Endothelial cell of umbilical vein (primary cell): ENCODE measurements at regions not wholly inside any gene's neighbourhood (a gene's known extent, or its start where the extent isn't known, plus 50 kb on each side); places are given as distances from the start of the nearest gene placed in this dataset.

Source experiments
- POLR2A ChIP-seq: IDR thresholded peaks from 2 replicates; pipeline ENCODE4 v1.6.1; 2012; ENCODE audit warnings: low read depth, mild to moderate bottlenecking, control low read depth, low read length
- POLR2AphosphoS5 ChIP-seq: IDR thresholded peaks from 2 replicates; pipeline ENCODE4 v1.6.1; 2012; ENCODE audit warnings: low read depth, mild to moderate bottlenecking, control low read depth, low read length, moderate library complexity; ENCODE audit not compliant: insufficient read depth
- TF ChIP-seq, protein P1 (sequence below), 2 donors: IDR thresholded peaks; 1 replicate in 1 of 2; 2 replicates in 1 of 2; pipeline ENCODE4 v1.5.1; 2011; ENCODE audit warnings: low read length in 2 of 2, mild to moderate bottlenecking in 2 of 2, moderate library complexity in 2 of 2, control low read depth in 1 of 2, inconsistent platforms in 1 of 2, low read depth in 1 of 2; ENCODE audit not compliant: insufficient read depth in 1 of 2; ENCODE audit errors: extremely low read depth in 1 of 2

DNA sequence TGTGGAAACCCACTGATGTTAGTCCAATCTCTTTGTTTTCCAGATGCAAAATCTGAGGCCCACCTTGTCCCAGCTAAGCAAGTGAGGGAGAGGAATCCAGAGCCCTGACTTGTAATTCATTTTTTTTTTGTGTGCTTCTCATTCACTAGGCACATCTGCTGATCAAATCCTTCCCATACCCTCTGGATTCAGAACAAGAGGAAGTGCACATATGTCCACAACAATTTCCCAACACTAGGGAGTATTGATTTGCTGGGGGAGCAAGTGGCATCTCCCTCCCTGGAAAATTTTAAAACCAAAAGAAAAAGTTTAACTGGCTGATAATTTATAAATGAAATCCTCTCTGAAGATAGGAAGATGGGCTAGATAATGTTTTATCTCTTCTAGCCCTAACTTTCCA is 94.6 kb upstream of the RFC3 start:
- TF ChIP-seq POLR2A (no peak), POLR2AphosphoS5 (no peak)
- TF ChIP-seq, protein P1, sequence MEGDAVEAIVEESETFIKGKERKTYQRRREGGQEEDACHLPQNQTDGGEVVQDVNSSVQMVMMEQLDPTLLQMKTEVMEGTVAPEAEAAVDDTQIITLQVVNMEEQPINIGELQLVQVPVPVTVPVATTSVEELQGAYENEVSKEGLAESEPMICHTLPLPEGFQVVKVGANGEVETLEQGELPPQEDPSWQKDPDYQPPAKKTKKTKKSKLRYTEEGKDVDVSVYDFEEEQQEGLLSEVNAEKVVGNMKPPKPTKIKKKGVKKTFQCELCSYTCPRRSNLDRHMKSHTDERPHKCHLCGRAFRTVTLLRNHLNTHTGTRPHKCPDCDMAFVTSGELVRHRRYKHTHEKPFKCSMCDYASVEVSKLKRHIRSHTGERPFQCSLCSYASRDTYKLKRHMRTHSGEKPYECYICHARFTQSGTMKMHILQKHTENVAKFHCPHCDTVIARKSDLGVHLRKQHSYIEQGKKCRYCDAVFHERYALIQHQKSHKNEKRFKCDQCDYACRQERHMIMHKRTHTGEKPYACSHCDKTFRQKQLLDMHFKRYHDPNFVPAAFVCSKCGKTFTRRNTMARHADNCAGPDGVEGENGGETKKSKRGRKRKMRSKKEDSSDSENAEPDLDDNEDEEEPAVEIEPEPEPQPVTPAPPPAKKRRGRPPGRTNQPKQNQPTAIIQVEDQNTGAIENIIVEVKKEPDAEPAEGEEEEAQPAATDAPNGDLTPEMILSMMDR (IDR thresholded peaks at IDR 0.05; ENCODE audit: extremely low read depth in 1 of 2, insufficient read depth in 1 of 2, low read depth in 1 of 2, low read length in 2 of 2), result no peak
